Subcutaneous abdominal adipose tissue (tissue), 5 donors: ENCODE measurements at regions not wholly inside any gene's neighbourhood (a gene's known extent, or its start where the extent isn't known, plus 50 kb on each side); places are given as distances from the start of the nearest gene placed in this dataset.

Experiments
- H3K27ac ChIP-seq: one replicate; pipeline ENCODE4 v1.7.0; 2013; ENCODE audit warnings: low read depth, mild to moderate bottlenecking, inconsistent platforms, low read length, moderate library complexity
- H3K27me3 ChIP-seq, 5 donors: one replicate each; pipeline ENCODE4 v1.7.0; 2013; ENCODE audit warnings: low read length in 5 of 5, inconsistent platforms in 1 of 5; ENCODE audit not compliant: control insufficient read depth in 5 of 5, insufficient read depth in 4 of 5
- H3K36me3 ChIP-seq, 5 donors: one replicate each; pipeline ENCODE4 v1.7.0; 2013; ENCODE audit warnings: low read length in 5 of 5; ENCODE audit not compliant: control insufficient read depth in 5 of 5, insufficient read depth in 5 of 5
- H3K4me1 ChIP-seq, 5 donors: one replicate each; pipeline ENCODE4 v1.7.0; 2013; ENCODE audit warnings: low read length in 5 of 5, mild to moderate bottlenecking in 3 of 5, moderate library complexity in 1 of 5; ENCODE audit not compliant: control insufficient read depth in 5 of 5, insufficient read depth in 5 of 5
- H3K4me3 ChIP-seq, 5 donors: one replicate each; pipeline ENCODE4 v1.7.0; 2013; ENCODE audit warnings: low read length in 5 of 5, low read depth in 1 of 5
- H3K9ac ChIP-seq, 5 donors: one replicate each; pipeline ENCODE4 v1.7.0; 2013; ENCODE audit warnings: low read length in 5 of 5, mild to moderate bottlenecking in 4 of 5, moderate library complexity in 3 of 5
- H3K9me3 ChIP-seq, 5 donors: one replicate each; pipeline ENCODE4 v1.7.0; 2013; ENCODE audit warnings: low read length in 5 of 5; ENCODE audit not compliant: control insufficient read depth in 5 of 5
- donor health status: healthy.
- donor health status: healthy.
- donor health status: healthy.
- donor health status: healthy.
- donor health status: healthy.

GRCh38 chr7:136064627-136065237 is 87.6 kb upstream of the MTPN start:
- H3K27ac ChIP-seq = no peak overlapping the region

GRCh38 chr7:136064081-136064480 is 86.9 kb upstream of the MTPN start:
- Histone ChIP-seq H3K36me3 (no peaks in the 10 kb centered on the region), H3K27ac (no peak overlapping the region), H3K27me3 (no peaks in the 10 kb centered on the region), H3K4me3 (no peak overlapping the region), H3K4me1 (peaks cover 0 to under 1% (median 0%) of the 10 kb centered on the region in 5 donors), H3K9ac (no peak overlapping the region), H3K9me3 (no peaks in the 10 kb centered on the region)

More at GRCh38 chr7:136064627-136065237, 87.6 kb upstream of the MTPN start:
- H3K4me3 ChIP-seq = no peak overlapping the region
- no peak overlapping the region for H3K9ac ChIP-seq
- H3K27me3 ChIP-seq = no peaks in the 10 kb centered on the region
- H3K36me3 ChIP-seq = no peaks in the 10 kb centered on the region
- H3K9me3 ChIP-seq = no peaks in the 10 kb centered on the region
- H3K4me1 ChIP-seq = no peaks in the 10 kb centered on the region

GRCh38 chr7:136063326-136063666 is 86.1 kb upstream of the MTPN start:
- Histone ChIP-seq H3K4me3 (no peak overlapping the region), H3K27me3 (no peaks in the 10 kb centered on the region), H3K9ac (no peak overlapping the region), H3K36me3 (no peaks in the 10 kb centered on the region), H3K4me1 (peaks cover 0 to 8% (median 0%) of the 10 kb centered on the region in 5 donors), H3K9me3 (no peaks in the 10 kb centered on the region), H3K27ac (no peak overlapping the region)

- H3K9ac ChIP-seq = no peak overlapping the region
- H3K4me1 ChIP-seq = peaks cover 0 to 11% (median 0%) of the 10 kb centered on the region in 5 donors
- no peaks in the 10 kb centered on the region for H3K36me3 ChIP-seq
- H3K27ac ChIP-seq = no peak overlapping the region
- no peaks in the 10 kb centered on the region for H3K27me3 ChIP-seq
- H3K9me3 ChIP-seq = no peaks in the 10 kb centered on the region
- no peak overlapping the region for H3K4me3 ChIP-seq
Observed at GRCh38 chr7:136062625-136063325, 85.6 kb upstream of the MTPN start.

GRCh38 chr7:136061433-136061832 is 84.3 kb upstream of the MTPN start:
- H3K4me1 ChIP-seq = peaks cover 0 to 21% (median 3%) of the 10 kb centered on the region in 5 donors
- H3K9me3 ChIP-seq = no peaks in the 10 kb centered on the region
- H3K27me3 ChIP-seq = no peaks in the 10 kb centered on the region
- H3K27ac ChIP-seq = no peak overlapping the region
- no peak overlapping the region for H3K9ac ChIP-seq
- H3K36me3 ChIP-seq = no peaks in the 10 kb centered on the region
- no peak overlapping the region for H3K4me3 ChIP-seq

- H3K9me3 ChIP-seq = no peaks in the 10 kb centered on the region
- no peaks in the 10 kb centered on the region for H3K27me3 ChIP-seq
- no peaks in the 10 kb centered on the region for H3K36me3 ChIP-seq
- no peak overlapping the region for H3K9ac ChIP-seq
- H3K4me1 ChIP-seq = peaks cover 0 to 21% (median 3%) of the 10 kb centered on the region in 5 donors
- H3K27ac ChIP-seq = no peak overlapping the region
- H3K4me3 ChIP-seq = no peak overlapping the region
Observed at GRCh38 chr7:136058546-136058945, 81.4 kb upstream of the MTPN start.

- Histone ChIP-seq H3K27ac (no peak overlapping the region), H3K4me3 (no peak overlapping the region), H3K4me1 (peaks cover 0 to 21% (median 3%) of the 10 kb centered on the region in 5 donors), H3K9ac (no peak overlapping the region), H3K27me3 (no peaks in the 10 kb centered on the region), H3K9me3 (no peaks in the 10 kb centered on the region), H3K36me3 (no peaks in the 10 kb centered on the region)
Observed at GRCh38 chr7:136057509-136057908, 80.3 kb upstream of the MTPN start.

- Histone ChIP-seq H3K9me3 (no peaks in the 10 kb centered on the region), H3K4me1 (peaks cover 0 to 21% (median 3%) of the 10 kb centered on the region in 5 donors), H3K27me3 (no peaks in the 10 kb centered on the region), H3K27ac (no peak overlapping the region), H3K36me3 (no peaks in the 10 kb centered on the region), H3K9ac (no peak overlapping the region), H3K4me3 (no peak overlapping the region)
Observed at GRCh38 chr7:136056651-136057231, 79.6 kb upstream of the MTPN start.

GRCh38 chr7:136055266-136055665 is 78.1 kb upstream of the MTPN start:
- no peaks in the 10 kb centered on the region for H3K27me3 ChIP-seq
- H3K9me3 ChIP-seq = no peaks in the 10 kb centered on the region
- H3K36me3 ChIP-seq = no peaks in the 10 kb centered on the region
- H3K27ac ChIP-seq = no peak overlapping the region
- no peak overlapping the region for H3K4me3 ChIP-seq
- H3K9ac ChIP-seq = no peak overlapping the region
- H3K4me1 ChIP-seq = peaks cover 0 to 21% (median 3%) of the 10 kb centered on the region in 5 donors

GRCh38 chr7:136053689-136054485 is 76.7 kb upstream of the MTPN start:
- Histone ChIP-seq H3K36me3 (no peaks in the 10 kb centered on the region), H3K27ac (no peak overlapping the region), H3K27me3 (no peaks in the 10 kb centered on the region), H3K9ac (no peak overlapping the region), H3K9me3 (no peaks in the 10 kb centered on the region), H3K4me1 (peaks cover 0 to 20% (median 3%) of the 10 kb centered on the region in 5 donors), H3K4me3 (no peak overlapping the region)
